MM.1S (cell line): ENCODE measurements at regions not wholly inside any gene's neighbourhood (a gene's known extent, or its start where the extent isn't known, plus 50 kb on each side); places are given as distances from the start of the nearest gene placed in this dataset.

Experiments used
- DNase-seq: peaks from one replicate; pipeline ENCODE4 v3.0.0-alpha.2; 2015
- H2AFZ ChIP-seq: fragments of 300-600 bp; sonication (generic); 2 replicates; pipeline ENCODE4 v1.6.0; 2016; ENCODE audit warnings: antibody characterized with exemption, low read length
- H3F3A ChIP-seq: fragments of 300-600 bp; sonication (generic); 2 replicates; pipeline ENCODE4 v1.6.1; 2016; ENCODE audit warnings: mild to moderate bottlenecking, antibody characterized with exemption, low read length, moderate library complexity, mixed read lengths; ENCODE audit not compliant: insufficient read depth
- H3K27ac ChIP-seq: fragments of 300-600 bp; sonication (generic); 2 replicates; pipeline ENCODE4 v1.5.1; 2016; ENCODE audit warnings: mild to moderate bottlenecking, low read length
- H3K27me3 ChIP-seq: fragments of 300-600 bp; sonication (generic); replicated peaks from 2 replicates; pipeline ENCODE4 v1.6.0; 2016; ENCODE audit warnings: low read length; ENCODE audit not compliant: insufficient read depth
- H3K36me3 ChIP-seq: fragments of 300-600 bp; sonication (generic); replicated peaks from 2 replicates; pipeline ENCODE4 v1.6.1; 2016; ENCODE audit warnings: mild to moderate bottlenecking, low read length, mixed read lengths; ENCODE audit not compliant: insufficient read depth
- H3K4me1 ChIP-seq: fragments of 300-600 bp; sonication (generic); 2 replicates; pipeline ENCODE4 v1.6.1; 2016; ENCODE audit warnings: low read length, mixed read lengths
- H3K4me2 ChIP-seq: fragments of 300-600 bp; sonication (generic); 2 replicates; pipeline ENCODE4 v1.6.0; 2016; ENCODE audit warnings: low read depth, low read length
- H3K4me3 ChIP-seq: fragments of 300-600 bp; sonication (generic); 2 replicates; pipeline ENCODE4 v1.5.1; 2016; ENCODE audit warnings: low read length, mixed read lengths
- H3K79me2 ChIP-seq: fragments of 300-600 bp; sonication (generic); 2 replicates; pipeline ENCODE4 v1.6.1; 2016; ENCODE audit warnings: mixed run types, low read length, mixed read lengths
- H3K9ac ChIP-seq: fragments of 300-600 bp; sonication (generic); 2 replicates; pipeline ENCODE4 v1.6.1; 2016; ENCODE audit warnings: low read length, mixed read lengths
- H3K9me2 ChIP-seq: fragments of 300-600 bp; sonication (generic); replicated peaks from 2 replicates; pipeline ENCODE4 v1.6.1; 2016; ENCODE audit warnings: mild to moderate bottlenecking, low read length, mixed read lengths; ENCODE audit not compliant: insufficient read depth
- H3K9me3 ChIP-seq: fragments of 300-600 bp; sonication (generic); replicated peaks from 2 replicates; pipeline ENCODE4 v1.6.1; 2016; ENCODE audit warnings: mild to moderate bottlenecking, low read length, mixed read lengths; ENCODE audit not compliant: insufficient read depth
- H4K20me1 ChIP-seq: fragments of 300-600 bp; sonication (generic); 2 replicates; pipeline ENCODE4 v1.6.1; 2016; ENCODE audit warnings: mild to moderate bottlenecking, low read length, moderate library complexity, mixed read lengths; ENCODE audit not compliant: insufficient read depth
- EZH2 ChIP-seq: fragments of 300-600 bp; sonication (generic); optimal IDR thresholded peaks from 2 replicates; pipeline ENCODE3; 2017; ENCODE audit warnings: low read depth, mild to moderate bottlenecking, antibody characterized with exemption, low read length, mixed read lengths
- EZH2phosphoT487 ChIP-seq: fragments of 300-600 bp; sonication (generic); IDR thresholded peaks from 2 replicates; pipeline ENCODE4 v1.6.1; 2018; ENCODE audit warnings: antibody characterized with exemption, low read length
- TF ChIP-seq, protein P1 (sequence below): fragments of 300-600 bp; sonication (generic); IDR thresholded peaks from 2 replicates; pipeline ENCODE4 v1.5.1; 2016; ENCODE audit warnings: antibody characterized with exemption, low read length, mixed read lengths

DNA sequence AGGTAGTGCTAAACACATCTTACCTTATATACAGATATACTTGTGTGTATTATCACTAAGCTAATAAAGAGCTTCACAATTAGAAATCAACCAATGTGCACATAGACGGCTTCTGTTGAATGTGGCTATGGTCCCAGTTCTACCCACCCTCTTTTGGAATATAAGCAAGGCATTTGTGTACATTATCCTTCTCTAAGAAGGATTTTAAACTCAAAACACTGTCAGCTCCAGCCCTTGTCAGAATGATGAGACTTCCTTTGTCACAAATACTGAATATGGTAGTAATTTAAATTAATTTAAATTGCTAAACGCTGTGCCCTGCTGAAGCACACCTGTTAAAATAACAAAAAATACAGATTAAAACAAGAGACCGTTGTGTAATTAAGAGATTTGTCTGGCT lies 107.9 kb upstream of the GRAMD2B start:
- H2AFZ ChIP-seq = no peak overlapping the region
- H3K9me2 ChIP-seq = no peaks in the 10 kb centered on the region
- TF ChIP-seq, protein P1, sequence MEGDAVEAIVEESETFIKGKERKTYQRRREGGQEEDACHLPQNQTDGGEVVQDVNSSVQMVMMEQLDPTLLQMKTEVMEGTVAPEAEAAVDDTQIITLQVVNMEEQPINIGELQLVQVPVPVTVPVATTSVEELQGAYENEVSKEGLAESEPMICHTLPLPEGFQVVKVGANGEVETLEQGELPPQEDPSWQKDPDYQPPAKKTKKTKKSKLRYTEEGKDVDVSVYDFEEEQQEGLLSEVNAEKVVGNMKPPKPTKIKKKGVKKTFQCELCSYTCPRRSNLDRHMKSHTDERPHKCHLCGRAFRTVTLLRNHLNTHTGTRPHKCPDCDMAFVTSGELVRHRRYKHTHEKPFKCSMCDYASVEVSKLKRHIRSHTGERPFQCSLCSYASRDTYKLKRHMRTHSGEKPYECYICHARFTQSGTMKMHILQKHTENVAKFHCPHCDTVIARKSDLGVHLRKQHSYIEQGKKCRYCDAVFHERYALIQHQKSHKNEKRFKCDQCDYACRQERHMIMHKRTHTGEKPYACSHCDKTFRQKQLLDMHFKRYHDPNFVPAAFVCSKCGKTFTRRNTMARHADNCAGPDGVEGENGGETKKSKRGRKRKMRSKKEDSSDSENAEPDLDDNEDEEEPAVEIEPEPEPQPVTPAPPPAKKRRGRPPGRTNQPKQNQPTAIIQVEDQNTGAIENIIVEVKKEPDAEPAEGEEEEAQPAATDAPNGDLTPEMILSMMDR = no peak
- TF ChIP-seq EZH2 (no peak), EZH2phosphoT487 (no peak)
- H3K4me2 ChIP-seq = no peak overlapping the region
- no peak overlapping the region for H3K4me3 ChIP-seq
- H3K9ac ChIP-seq = no peak overlapping the region
- no peaks in the 10 kb centered on the region for H3K9me3 ChIP-seq
- no peak overlapping the region for H3K27ac ChIP-seq
- DNase-seq = no peak
- H3K79me2 ChIP-seq = no peaks in the 10 kb centered on the region
- no peaks in the 10 kb centered on the region for H4K20me1 ChIP-seq
- no peaks in the 10 kb centered on the region for H3K4me1 ChIP-seq
- no peaks in the 10 kb centered on the region for H3F3A ChIP-seq
- no peaks in the 10 kb centered on the region for H3K27me3 ChIP-seq
- H3K36me3 ChIP-seq = no peaks in the 10 kb centered on the region

DNA sequence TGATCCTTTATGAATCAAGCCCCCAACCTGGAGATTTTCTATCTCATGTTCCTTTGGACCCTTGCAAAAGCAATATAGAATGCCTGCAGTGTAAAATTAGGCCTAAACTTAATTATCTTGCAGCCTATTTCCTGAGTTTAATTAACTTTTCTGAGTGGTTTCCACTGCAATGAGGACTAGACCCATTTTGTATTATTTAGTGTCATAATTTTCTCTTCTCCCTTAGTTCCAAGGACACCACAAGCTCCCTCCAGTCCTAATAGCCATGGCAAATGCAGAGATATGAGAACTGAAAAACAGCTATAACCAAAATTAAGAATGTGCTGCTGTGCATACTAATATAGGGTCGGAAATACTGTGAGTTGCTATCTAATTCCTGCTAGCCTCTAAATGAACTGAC lies 90.9 kb upstream of the GRAMD2B start:
- Histone ChIP-seq H2AFZ (no peak overlapping the region), H3F3A (no peaks in the 10 kb centered on the region), H3K9ac (no peak overlapping the region), H3K4me3 (no peak overlapping the region), H3K36me3 (no peaks in the 10 kb centered on the region), H3K27me3 (no peaks in the 10 kb centered on the region), H3K4me1 (no peaks in the 10 kb centered on the region), H3K79me2 (no peaks in the 10 kb centered on the region), H3K9me3 (no peaks in the 10 kb centered on the region), H3K27ac (no peak overlapping the region), H3K4me2 (no peak overlapping the region), H4K20me1 (no peaks in the 10 kb centered on the region), H3K9me2 (no peaks in the 10 kb centered on the region)
- DNase-seq = no peak
- TF ChIP-seq EZH2 = no peak
- TF ChIP-seq, protein P1 = no peak
- TF ChIP-seq EZH2phosphoT487 = no peak

DNA sequence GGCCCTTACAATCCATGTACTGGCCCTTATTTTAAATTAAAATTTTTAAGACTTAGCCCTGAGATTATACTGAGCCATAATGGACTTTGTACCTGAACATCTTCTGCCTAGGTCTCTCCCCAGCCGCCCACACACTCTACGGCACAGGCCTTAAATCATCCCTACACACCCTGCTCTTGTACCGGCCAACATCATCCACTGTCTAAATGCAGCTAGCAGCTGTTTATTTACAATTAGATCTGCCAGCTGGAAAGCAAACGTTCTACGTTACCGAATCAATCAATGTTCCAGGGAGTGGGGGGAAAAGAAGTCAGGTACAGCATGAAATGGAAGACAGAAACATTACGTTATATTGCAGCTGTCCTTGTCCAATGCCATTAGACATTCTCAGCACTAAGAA lies 88.4 kb upstream of the GRAMD2B start:
- Histone ChIP-seq H3K27me3 (no peaks in the 10 kb centered on the region), H2AFZ (no peak overlapping the region), H3F3A (no peaks in the 10 kb centered on the region), H3K4me3 (no peak overlapping the region), H3K36me3 (no peaks in the 10 kb centered on the region), H3K9me2 (no peaks in the 10 kb centered on the region), H3K4me2 (no peak overlapping the region), H3K79me2 (no peaks in the 10 kb centered on the region), H3K4me1 (no peaks in the 10 kb centered on the region; the same call in 1 of the 2 replicates), H3K27ac (no peak overlapping the region), H4K20me1 (no peaks in the 10 kb centered on the region), H3K9me3 (no peaks in the 10 kb centered on the region), H3K9ac (no peak overlapping the region)
- DNase-seq = no peak
- TF ChIP-seq EZH2 (no peak), EZH2phosphoT487 (no peak)
- TF ChIP-seq, protein P1 = no peak
